Trophoblast cell (in vitro differentiated cells and primary cell): ENCODE measurements at regions not wholly inside any gene's neighbourhood (a gene's known extent, or its start where the extent isn't known, plus 50 kb on each side); places are given as distances from the start of the nearest gene placed in this dataset.

Experiments
- DNase-seq, 2 donors: peaks; one replicate each; pipeline ENCODE4 v3.0.0-alpha.2; 2016
- H2AFZ ChIP-seq: 2 replicates; pipeline ENCODE4 v1.6.1; 2013; ENCODE audit warnings: low read length, moderate library complexity, mild to moderate bottlenecking; ENCODE audit not compliant: insufficient read depth, poor library complexity
- H2AK5ac ChIP-seq: 2 replicates; pipeline ENCODE4 v1.6.1; 2013; ENCODE audit warnings: mild to moderate bottlenecking, low read length
- H2BK120ac ChIP-seq: 2 replicates; pipeline ENCODE4 v1.6.1; 2013; ENCODE audit warnings: low read length, mild to moderate bottlenecking, moderate library complexity; ENCODE audit not compliant: insufficient read depth, poor library complexity
- H2BK12ac ChIP-seq: 2 replicates; pipeline ENCODE4 v1.6.1; 2013; ENCODE audit warnings: mild to moderate bottlenecking, low read length, moderate library complexity
- H2BK5ac ChIP-seq: 2 replicates; pipeline ENCODE4 v1.6.1; 2013; ENCODE audit warnings: low read length, low read depth, moderate library complexity, mild to moderate bottlenecking; ENCODE audit not compliant: poor library complexity
- H3K14ac ChIP-seq: 2 replicates; pipeline ENCODE4 v1.6.1; 2013; ENCODE audit warnings: mild to moderate bottlenecking, low read length
- H3K18ac ChIP-seq: 2 replicates; pipeline ENCODE4 v1.6.1; 2013; ENCODE audit warnings: mild to moderate bottlenecking, low read length
- H3K23ac ChIP-seq: 2 replicates; pipeline ENCODE4 v1.6.1; 2013; ENCODE audit warnings: low read length
- H3K27ac ChIP-seq: 2 replicates; pipeline ENCODE4 v1.5.1; 2013; ENCODE audit warnings: low read depth, mild to moderate bottlenecking, inconsistent platforms, low read length, moderate library complexity
- H3K27me3 ChIP-seq: 2 replicates; pipeline ENCODE4 v1.6.1; 2013; ENCODE audit warnings: inconsistent platforms, mild to moderate bottlenecking, low read length, moderate library complexity; ENCODE audit not compliant: insufficient read depth
- H3K36me3 ChIP-seq, 2 experiments: 1 replicate in 1 of 2; 2 replicates in 1 of 2; pipeline ENCODE4 v1.6.1; 2013; ENCODE audit warnings: low read length in 2 of 2, mild to moderate bottlenecking in 2 of 2, moderate library complexity in 1 of 2; ENCODE audit not compliant: insufficient read depth in 2 of 2, control insufficient read depth in 1 of 2
- H3K4ac ChIP-seq: 2 replicates; pipeline ENCODE4 v1.6.1; 2013; ENCODE audit warnings: low read depth, mild to moderate bottlenecking, low read length, moderate library complexity
- H3K4me1 ChIP-seq, 2 experiments: 1 replicate in 1 of 2; 2 replicates in 1 of 2; pipeline ENCODE4 v1.6.1; 2013; ENCODE audit warnings: low read length in 2 of 2, mild to moderate bottlenecking in 2 of 2, moderate library complexity in 1 of 2; ENCODE audit not compliant: insufficient read depth in 2 of 2, control insufficient read depth in 1 of 2
- H3K4me2 ChIP-seq: 2 replicates; pipeline ENCODE4 v1.6.1; 2013; ENCODE audit warnings: inconsistent platforms, mild to moderate bottlenecking, low read length, moderate library complexity
- H3K4me3 ChIP-seq: 2 replicates; pipeline ENCODE4 v1.5.1; 2013; ENCODE audit warnings: mild to moderate bottlenecking, low read depth, low read length, inconsistent platforms
- H3K79me1 ChIP-seq: one replicate; pipeline ENCODE4 v1.6.1; 2013; ENCODE audit warnings: low read length
- H3K79me2 ChIP-seq: 2 replicates; pipeline ENCODE4 v1.6.1; 2013; ENCODE audit warnings: low read length, mild to moderate bottlenecking; ENCODE audit not compliant: control insufficient read depth, insufficient read depth, poor library complexity
- H3K9ac ChIP-seq: 2 replicates; pipeline ENCODE4 v1.6.1; 2013; ENCODE audit warnings: mild to moderate bottlenecking, low read length
- H3K9me3 ChIP-seq: 2 replicates; pipeline ENCODE4 v1.6.1; 2013; ENCODE audit warnings: low read depth, mild to moderate bottlenecking, control low read depth, inconsistent platforms, low read length; ENCODE audit not compliant: insufficient read depth
- H4K12ac ChIP-seq: 2 replicates; pipeline ENCODE4 v1.6.1; 2013; ENCODE audit warnings: low read depth, mild to moderate bottlenecking, low read length, moderate library complexity
- H4K8ac ChIP-seq: 2 replicates; pipeline ENCODE4 v1.6.1; 2013; ENCODE audit warnings: low read depth, mild to moderate bottlenecking, low read length, moderate library complexity
- H4K91ac ChIP-seq: one replicate; pipeline ENCODE4 v1.6.1; 2013; ENCODE audit warnings: low read depth, mild to moderate bottlenecking, low read length, moderate library complexity
- WGBS: extraction: QIAGEN DNeasy Blood & Tissue Kit; methylation state at CpG from one replicate; pipeline ENCODE4 v1.1.7; 2013; ENCODE audit warnings: missing lambda C conversion rate; ENCODE audit not compliant: insufficient read length, insufficient coverage; ENCODE audit errors: extremely low coverage; 5-methylcytosine and 5-hydroxymethylcytosine counted together

DNA sequence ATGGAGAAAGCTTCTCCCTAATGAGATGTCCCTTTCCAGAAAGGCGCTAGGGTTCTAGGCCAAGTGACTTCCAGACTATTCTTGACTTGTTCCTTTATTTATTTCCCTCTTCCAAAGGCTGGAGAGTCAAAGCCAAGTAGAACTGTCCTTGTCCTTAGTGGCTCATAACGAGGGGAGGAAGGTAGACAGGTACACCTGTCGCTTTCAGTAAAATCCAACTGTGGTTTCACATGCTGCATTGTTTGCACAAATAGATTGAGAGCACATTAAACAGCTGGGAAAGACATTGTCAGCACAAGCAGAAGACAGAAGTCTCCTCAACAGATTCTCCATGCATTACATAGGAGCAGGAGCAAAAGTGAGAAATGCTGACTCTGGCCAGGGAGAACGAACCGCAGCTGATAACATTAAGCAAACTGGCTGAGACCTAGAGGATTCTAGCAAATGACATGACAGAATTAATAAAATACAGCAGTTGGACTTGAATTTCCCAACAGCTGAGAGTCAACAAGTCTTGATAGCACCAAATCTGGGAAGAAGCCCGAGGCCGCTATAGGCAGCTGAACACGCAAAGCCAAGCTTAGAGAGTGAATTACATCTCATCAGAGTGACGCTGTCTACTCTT lies 227.7 kb downstream of the TLE3 start:
- no peak overlapping the region for H3K14ac ChIP-seq
- H3K4me3 ChIP-seq, result no peak overlapping the region
- H4K91ac ChIP-seq, result no peak overlapping the region
- H4K12ac ChIP-seq, result no peak overlapping the region
- H3K79me2 ChIP-seq, result no peaks in the 10 kb centered on the region
- peaks cover 5 to 7% of the 10 kb centered on the region in 2 experiments for H3K4me1 ChIP-seq
- no peak overlapping the region for H3K27ac ChIP-seq
- H2BK120ac ChIP-seq, result no peak overlapping the region
- no peaks in the 10 kb centered on the region for H3K9me3 ChIP-seq
- no peaks in the 10 kb centered on the region for H3K79me1 ChIP-seq
- no peak overlapping the region for H2AK5ac ChIP-seq
- H3K18ac ChIP-seq, result no peak overlapping the region
- H3K23ac ChIP-seq, result no peak overlapping the region
- H3K4ac ChIP-seq, result no peak overlapping the region
- no peak overlapping the region for H3K4me2 ChIP-seq
- WGBS, result no CpG with 5 or more reads among the region's 9 CpGs
- no peak overlapping the region for H4K8ac ChIP-seq
- H2AFZ ChIP-seq, result no peak overlapping the region
- H2BK12ac ChIP-seq, result no peak overlapping the region
- no peaks in the 10 kb centered on the region for H3K27me3 ChIP-seq
- H3K36me3 ChIP-seq, result no peaks in the 10 kb centered on the region
- no peak for DNase-seq
- H3K9ac ChIP-seq, result no peak overlapping the region
- H2BK5ac ChIP-seq, result no peak overlapping the region

DNA sequence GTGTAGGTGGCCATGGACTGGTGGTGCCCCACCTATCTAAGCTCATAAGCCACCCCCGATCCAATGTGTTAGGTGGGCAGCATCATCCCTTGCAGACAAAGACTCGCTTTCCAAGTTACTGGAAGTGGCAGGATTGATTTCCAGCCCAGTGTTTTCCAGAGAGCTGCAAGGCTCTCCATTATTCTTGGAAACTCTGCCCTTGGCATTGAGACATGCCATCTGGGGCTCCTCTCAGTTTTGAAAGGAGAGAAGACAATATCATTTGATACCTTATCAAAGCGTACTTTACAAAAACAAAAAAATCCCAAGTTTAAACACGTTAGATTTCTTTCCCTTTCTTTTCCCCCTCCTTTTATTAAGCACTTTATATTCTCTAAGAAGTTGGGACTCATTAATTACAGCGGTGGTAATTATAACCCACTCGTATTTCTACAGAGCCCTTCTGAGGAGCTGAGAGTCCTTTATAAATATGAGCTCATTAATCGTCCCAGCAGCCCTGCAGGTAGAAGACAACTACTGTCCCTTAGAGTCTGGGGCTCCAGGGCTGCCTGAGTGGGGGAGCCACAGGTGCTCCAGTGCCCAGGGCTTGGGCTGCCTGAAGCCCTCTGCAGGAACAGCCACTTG lies 226.1 kb downstream of the TLE3 start:
- Histone ChIP-seq H3K79me2 (no peaks in the 10 kb centered on the region), H2BK5ac (no peak overlapping the region), H3K4me3 (no peak overlapping the region), H4K91ac (no peak overlapping the region), H2BK120ac (no peak overlapping the region), H3K14ac (no peak overlapping the region), H3K23ac (no peak overlapping the region), H4K8ac (no peak overlapping the region), H3K27ac (no peak overlapping the region), H2AFZ (no peak overlapping the region), H3K9me3 (no peaks in the 10 kb centered on the region), H2AK5ac (no peak overlapping the region), H3K27me3 (no peaks in the 10 kb centered on the region), H3K4me1 (peaks cover 5 to 7% of the 10 kb centered on the region in 2 experiments), H4K12ac (no peak overlapping the region), H3K79me1 (no peaks in the 10 kb centered on the region), H3K4me2 (no peak overlapping the region), H3K9ac (no peak overlapping the region), H3K4ac (no peak overlapping the region), H3K18ac (no peak overlapping the region), H3K36me3 (no peaks in the 10 kb centered on the region), H2BK12ac (no peak overlapping the region)
- no CpG with 5 or more reads among the region's 7 CpGs for WGBS
- DNase-seq, result no peak

DNA sequence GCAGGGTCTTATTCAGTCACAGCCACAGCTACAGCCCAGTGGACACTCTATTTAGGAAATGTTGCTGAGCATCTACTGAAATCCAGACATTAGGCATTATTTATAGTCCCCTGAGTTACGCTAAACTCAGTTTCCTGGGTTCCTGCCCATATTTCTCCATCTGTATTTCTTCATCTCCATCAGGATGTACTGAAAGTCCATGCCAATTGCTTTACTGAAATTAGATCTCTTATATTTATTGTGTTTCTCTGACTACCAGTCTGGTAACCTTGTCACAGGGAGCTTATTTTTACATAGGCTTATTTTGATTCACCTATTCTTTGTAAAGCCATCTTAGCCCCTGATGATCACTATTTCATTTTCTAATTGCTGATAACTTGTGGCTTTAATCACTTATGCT lies 223.9 kb downstream of the TLE3 start:
- H3K4me2 ChIP-seq, result no peak overlapping the region

DNA sequence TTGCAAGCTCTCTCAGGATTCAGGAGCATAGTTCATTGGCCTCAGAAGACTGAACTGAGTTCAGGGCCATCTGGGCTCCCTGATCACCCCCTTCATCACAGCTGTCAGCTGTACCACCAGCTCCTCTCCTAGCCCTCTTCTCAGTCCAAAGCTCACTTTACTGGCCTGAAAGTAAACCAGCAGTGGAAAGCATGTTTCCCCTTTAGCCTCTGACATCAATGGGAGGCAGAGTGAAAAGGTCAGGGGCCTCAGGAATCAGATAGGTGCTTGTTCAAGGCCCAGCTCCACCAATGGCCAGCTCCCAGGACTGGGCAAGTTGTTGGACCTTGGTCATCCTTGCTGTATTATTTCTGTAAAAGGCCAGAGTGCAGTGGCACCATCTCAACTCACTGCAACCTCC lies 223.4 kb downstream of the TLE3 start:
- H3K23ac ChIP-seq, result no peak overlapping the region
- no peak for DNase-seq
- H3K4ac ChIP-seq, result no peak overlapping the region
- no peaks in the 10 kb centered on the region for H3K36me3 ChIP-seq
- H3K9me3 ChIP-seq, result no peaks in the 10 kb centered on the region
- no peak overlapping the region for H3K14ac ChIP-seq
- H4K91ac ChIP-seq, result no peak overlapping the region
- H2BK120ac ChIP-seq, result no peak overlapping the region
- no peaks in the 10 kb centered on the region for H3K27me3 ChIP-seq
- H3K18ac ChIP-seq, result no peak overlapping the region
- no peak overlapping the region for H3K4me2 ChIP-seq
- H4K12ac ChIP-seq, result no peak overlapping the region
- H2AK5ac ChIP-seq, result no peak overlapping the region
- no peaks in the 10 kb centered on the region for H3K79me1 ChIP-seq
- H3K79me2 ChIP-seq, result no peaks in the 10 kb centered on the region
- H3K4me3 ChIP-seq, result no peak overlapping the region
- no peak overlapping the region for H3K27ac ChIP-seq
- no peak overlapping the region for H4K8ac ChIP-seq
- no peak overlapping the region for H3K9ac ChIP-seq
- no peak overlapping the region for H2AFZ ChIP-seq
- H2BK12ac ChIP-seq, result no peak overlapping the region
- H2BK5ac ChIP-seq, result no peak overlapping the region
- H3K4me1 ChIP-seq, result peaks cover 0 to 3% of the 10 kb centered on the region in 2 experiments

More for the DNA sequence above, 223.9 kb downstream of the TLE3 start:
- Histone ChIP-seq H3K79me2 (no peaks in the 10 kb centered on the region), H4K8ac (no peak overlapping the region), H4K12ac (no peak overlapping the region), H3K27ac (no peak overlapping the region), H2BK120ac (no peak overlapping the region), H4K91ac (no peak overlapping the region), H2BK12ac (no peak overlapping the region), H3K9ac (no peak overlapping the region), H3K14ac (no peak overlapping the region), H2AFZ (no peak overlapping the region), H3K23ac (no peak overlapping the region), H3K27me3 (no peaks in the 10 kb centered on the region), H3K36me3 (no peaks in the 10 kb centered on the region), H3K9me3 (no peaks in the 10 kb centered on the region), H3K79me1 (no peaks in the 10 kb centered on the region), H3K18ac (no peak overlapping the region), H3K4me1 (peaks cover 5 to 7% of the 10 kb centered on the region in 2 experiments), H3K4ac (no peak overlapping the region), H2AK5ac (no peak overlapping the region), H3K4me3 (no peak overlapping the region), H2BK5ac (no peak overlapping the region)
- DNase-seq, result no peak
- WGBS, result no CpG with 5 or more reads among the region's 1 CpG
